HepG2 (cell line): ENCODE measurements at regions not wholly inside any gene's neighbourhood (a gene's known extent, or its start where the extent isn't known, plus 50 kb on each side); places are given as distances from the start of the nearest gene placed in this dataset.

Source experiments
- HIC2 ChIP-seq: sonication (generic); formaldehyde crosslinking; IDR thresholded peaks from 2 replicates; pipeline ENCODE4 v1.9.0; 2022; ENCODE audit warnings: low read depth, missing genetic modification reagents
- KDM3A ChIP-seq: IDR thresholded peaks from 2 replicates; pipeline ENCODE4 v1.6.1; 2018; ENCODE audit warnings: low read depth, missing compliant biosample characterization
- KMT2B ChIP-seq: IDR thresholded peaks from 2 replicates; pipeline ENCODE4 v1.6.1; 2016; ENCODE audit warnings: missing genetic modification reagents, missing compliant biosample characterization
- MED1 ChIP-seq: sonication (generic); formaldehyde crosslinking; IDR thresholded peaks from 2 replicates; pipeline ENCODE4 v1.4.0; 2020; ENCODE audit warnings: missing genetic modification reagents
- PREB ChIP-seq: sonication (generic); formaldehyde crosslinking; IDR thresholded peaks from 2 replicates; pipeline ENCODE4 v1.4.0; 2020; ENCODE audit warnings: missing genetic modification reagents
- RFXAP ChIP-seq: sonication (generic); formaldehyde crosslinking; IDR thresholded peaks from 2 replicates; pipeline ENCODE4 v1.4.0; 2020; ENCODE audit warnings: missing genetic modification reagents, borderline replicate concordance
- SIN3B ChIP-seq: fragments of 150-350 bp; IDR thresholded peaks from 2 replicates; pipeline ENCODE4 v1.6.1; 2014; ENCODE audit warnings: low read length
- ZBTB38 ChIP-seq: sonication (generic); formaldehyde crosslinking; IDR thresholded peaks from 2 replicates; pipeline ENCODE4 v1.5.1; 2020; ENCODE audit warnings: mild to moderate bottlenecking, missing genetic modification reagents
- ZNF18 ChIP-seq: sonication (generic); formaldehyde crosslinking; IDR thresholded peaks from 2 replicates; pipeline ENCODE4 v1.8.0; 2022; ENCODE audit warnings: mild to moderate bottlenecking, missing genetic modification reagents; ENCODE audit not compliant: insufficient replicate concordance
- ZNF234 ChIP-seq: sonication (generic); formaldehyde crosslinking; conservative IDR thresholded peaks from 2 replicates; pipeline ENCODE4 v1.5.1; 2020; ENCODE audit warnings: mild to moderate bottlenecking, missing genetic modification reagents
- ZNF251 ChIP-seq: sonication (generic); formaldehyde crosslinking; IDR thresholded peaks from 2 replicates; pipeline ENCODE4 v1.9.0; 2021; ENCODE audit warnings: mild to moderate bottlenecking, missing genetic modification reagents
- ZNF543 ChIP-seq: sonication (generic); formaldehyde crosslinking; IDR thresholded peaks from 2 replicates; pipeline ENCODE4 v1.4.0; 2020; ENCODE audit warnings: mild to moderate bottlenecking, missing genetic modification reagents
- ZNF549 ChIP-seq: sonication (generic); formaldehyde crosslinking; IDR thresholded peaks from 2 replicates; pipeline ENCODE4 v1.5.0; 2020; ENCODE audit warnings: missing genetic modification reagents
- ZNF652 ChIP-seq: IDR thresholded peaks from 2 replicates; pipeline ENCODE4 v1.6.1; 2016; ENCODE audit warnings: low read depth, borderline replicate concordance
- ZNF670 ChIP-seq: sonication (generic); formaldehyde crosslinking; IDR thresholded peaks from 2 replicates; pipeline ENCODE4 v1.8.0; 2022; ENCODE audit warnings: mild to moderate bottlenecking, missing genetic modification reagents, borderline replicate concordance
- TF ChIP-seq, protein P1 (sequence below): sonication (generic); formaldehyde crosslinking; IDR thresholded peaks from 2 replicates; pipeline ENCODE4 v1.4.0; 2020; ENCODE audit warnings: mild to moderate bottlenecking, missing genetic modification reagents, borderline replicate concordance
- TF ChIP-seq, protein P2 (sequence below): sonication (generic); formaldehyde crosslinking; IDR thresholded peaks from 2 replicates; pipeline ENCODE4 v1.4.0; 2020; ENCODE audit warnings: missing genetic modification reagents

- TF ChIP-seq ZNF18 (CRISPR knock-in tag) = no peak
- TF ChIP-seq RFXAP (CRISPR knock-in tag) = no peak
- no peak for TF ChIP-seq ZNF670 (CRISPR knock-in tag)
- no peak for TF ChIP-seq ZNF251 (CRISPR knock-in tag)
- TF ChIP-seq KDM3A (CRISPR knock-in tag) = peak; percentile 63; the same call in 1 of the 2 replicates
- no peak; the same call in 1 of the 2 replicates for TF ChIP-seq ZNF652 (CRISPR knock-in tag)
- TF ChIP-seq, protein P1, sequence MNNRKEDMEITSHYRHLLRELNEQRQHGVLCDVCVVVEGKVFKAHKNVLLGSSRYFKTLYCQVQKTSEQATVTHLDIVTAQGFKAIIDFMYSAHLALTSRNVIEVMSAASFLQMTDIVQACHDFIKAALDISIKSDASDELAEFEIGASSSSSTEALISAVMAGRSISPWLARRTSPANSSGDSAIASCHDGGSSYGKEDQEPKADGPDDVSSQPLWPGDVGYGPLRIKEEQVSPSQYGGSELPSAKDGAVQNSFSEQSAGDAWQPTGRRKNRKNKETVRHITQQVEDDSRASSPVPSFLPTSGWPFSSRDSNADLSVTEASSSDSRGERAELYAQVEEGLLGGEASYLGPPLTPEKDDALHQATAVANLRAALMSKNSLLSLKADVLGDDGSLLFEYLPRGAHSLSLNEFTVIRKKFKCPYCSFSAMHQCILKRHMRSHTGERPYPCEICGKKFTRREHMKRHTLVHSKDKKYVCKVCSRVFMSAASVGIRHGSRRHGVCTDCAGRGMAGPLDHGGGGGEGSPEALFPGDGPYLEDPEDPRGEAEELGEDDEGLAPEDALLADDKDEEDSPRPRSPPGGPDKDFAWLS (CRISPR knock-in tag) = no peak
- TF ChIP-seq, protein P2, sequence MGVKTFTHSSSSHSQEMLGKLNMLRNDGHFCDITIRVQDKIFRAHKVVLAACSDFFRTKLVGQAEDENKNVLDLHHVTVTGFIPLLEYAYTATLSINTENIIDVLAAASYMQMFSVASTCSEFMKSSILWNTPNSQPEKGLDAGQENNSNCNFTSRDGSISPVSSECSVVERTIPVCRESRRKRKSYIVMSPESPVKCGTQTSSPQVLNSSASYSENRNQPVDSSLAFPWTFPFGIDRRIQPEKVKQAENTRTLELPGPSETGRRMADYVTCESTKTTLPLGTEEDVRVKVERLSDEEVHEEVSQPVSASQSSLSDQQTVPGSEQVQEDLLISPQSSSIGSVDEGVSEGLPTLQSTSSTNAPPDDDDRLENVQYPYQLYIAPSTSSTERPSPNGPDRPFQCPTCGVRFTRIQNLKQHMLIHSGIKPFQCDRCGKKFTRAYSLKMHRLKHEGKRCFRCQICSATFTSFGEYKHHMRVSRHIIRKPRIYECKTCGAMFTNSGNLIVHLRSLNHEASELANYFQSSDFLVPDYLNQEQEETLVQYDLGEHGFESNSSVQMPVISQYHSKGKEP (CRISPR knock-in tag) = 0 out of 2 replicates have a peak, but pooled peaks have one; percentile 41
- no peak; the same call in 1 of the 2 replicates for TF ChIP-seq HIC2 (CRISPR knock-in tag)
- no peak; the same call in 1 of the 2 replicates for TF ChIP-seq KMT2B
- TF ChIP-seq ZNF543 (CRISPR knock-in tag) = peak; percentile 95
- no peak for TF ChIP-seq ZNF234
- TF ChIP-seq MED1 (CRISPR knock-in tag) = no peak; the same call in 1 of the 2 replicates
- no peak for TF ChIP-seq SIN3B
- no peak for TF ChIP-seq ZNF549 (CRISPR knock-in tag)
- TF ChIP-seq PREB (CRISPR knock-in tag) = no peak
- TF ChIP-seq ZBTB38 = peak; percentile 31; the same call in 1 of the 2 replicates
Observed at GRCh38 chr20:50344232-50345071, 153.8 kb downstream of the CEBPB start (continued).
